ENCODE measurements at regions not wholly inside any gene's neighbourhood (a gene's known extent, or its start where the extent isn't known, plus 50 kb on each side); places are given as distances from the start of the nearest gene placed in this dataset.

GRCh38 chr9:38120961-38121360 is 51.9 kb upstream of the SHB start:
- H3K27ac ChIP-seq: peak overlapping the region in 1 of 2 donors; percentile 41
- 90 to 93% (median 90%) methylated on average over 2 to 3 of the region's 6 CpGs; no CpG with 5 or more reads in 7 of the 10 experiments for WGBS, 10 experiments
- ATAC-seq (replicated peaks in 6 of 8): no peak
- H3K4me1 ChIP-seq (replicated peaks in 1 of 2): peaks cover 32 to 33% of the 10 kb centered on the region in 2 donors
- no peak overlapping the region for H3K4me3 ChIP-seq
- in situ Hi-C loops (cut with MboI; ENCODE audit: low pct_unique_long_range_greater_than_20kb in 2 of 9, low sequenced_read_pairs in 9 of 9, unreplicated experiment in 9 of 9): loop anchor here in 1 of 9 experiments (25.0 kb wide), 1 partner anchor 91 kb away; no protein-coding TSS in a partner anchor

- peak overlapping the region in 1 of 2 donors; percentile 24 for H3K27ac ChIP-seq
- ATAC-seq (replicated peaks in 6 of 8): peak in 5 of 8 experiments; percentile 74 to 90 (median 77)
- in situ Hi-C loops (cut with MboI; ENCODE audit: low pct_unique_long_range_greater_than_20kb in 2 of 9, low sequenced_read_pairs in 9 of 9, unreplicated experiment in 9 of 9): loop anchor here in 1 of 9 experiments (25.0 kb wide), 1 partner anchor 93 kb away; no protein-coding TSS in a partner anchor
- H3K4me1 ChIP-seq (replicated peaks in 1 of 2): peaks cover 32 to 33% of the 10 kb centered on the region in 2 donors
- 31 to 60% (median 42%) methylated on average over 2 to 5 of the region's 5 CpGs; no CpG with 5 or more reads in 3 of the 10 experiments for WGBS, 10 experiments
- H3K4me3 ChIP-seq: no peak overlapping the region
Observed at GRCh38 chr9:38119560-38120236, 50.7 kb upstream of the SHB start.

- Histone ChIP-seq H3K4me3 (no peak overlapping the region), H3K27ac (peak overlapping the region; percentile 37 to 56), H3K4me1 (replicated peaks in 1 of 2) (peaks cover 32 to 33% of the 10 kb centered on the region in 2 donors)
- 60 to 82% (median 72%) methylated on average over 2 to 8 of the region's 8 CpGs; no CpG with 5 or more reads in 1 of the 10 experiments for WGBS, 10 experiments
- ATAC-seq (replicated peaks in 6 of 8): peak in 1 of 8 experiments; percentile 3
- in situ Hi-C loops (cut with MboI; ENCODE audit: low pct_unique_long_range_greater_than_20kb in 2 of 9, low sequenced_read_pairs in 9 of 9, unreplicated experiment in 9 of 9): loop anchor here in 1 of 9 experiments (25.0 kb wide), 1 partner anchor 93 kb away; no protein-coding TSS in a partner anchor
Observed at GRCh38 chr9:38118862-38119438, 49.9 kb upstream of the SHB start.
